K562 (cell line): ENCODE measurements at regions not wholly inside any gene's neighbourhood (a gene's known extent, or its start where the extent isn't known, plus 50 kb on each side); places are given as distances from the start of the nearest gene placed in this dataset.
"Not testable (repeated sequence)": the region's sequence is repeated elsewhere in the genome, so short reads cannot be mapped to it uniquely, and the experiment has no call there.

ENCODE experiments used
- ATAC-seq: fragments of 200-7000 bp; cut with Tn5 transposase; 3 replicates; pipeline ENCODE4 v1.9.1; 2020; ENCODE audit warnings: moderate library complexity
- BruUV-seq: library from RNA; stranded (reverse); fragments of 400-500 nt; replicated peaks from 2 replicates; lab custom pipeline; 2021; lab: Mats Ljungman, UMichigan
- CTCF ChIA-PET: fragments of 300-600 bp; formaldehyde crosslinking; extraction: SDS; loops from one replicate; lab custom pipeline; 2021; ENCODE audit warnings: low intra/inter-chr PET ratio; lab: Yijun Ruan, JAX
- POLR2A ChIA-PET: fragments of 300-600, 350-650 bp; sonication (Branson Sonifier 250); formaldehyde crosslinking; extraction: SDS; loops from one replicate; lab custom pipeline; 2021; ENCODE audit warnings: antibody characterized with exemption, inconsistent platforms; lab: Yijun Ruan, JAX
- DNase-seq, 4 experiments: peaks; one replicate each; pipeline versions ENCODE4 v3.0.0 to v3.0.0-alpha.2; 2011 to 2018; ENCODE audit warnings: low spot score in 3 of 4, mixed read lengths in 3 of 4; ENCODE audit errors: extremely low read depth in 1 of 4
- FAIRE-seq: peaks from 2 replicates; lab custom pipeline; 2011; peaks lifted over from hg19 to GRCh38; lab: Jason Lieb, UNC
- H2AFZ ChIP-seq: 2 replicates; pipeline ENCODE4 v1.6.0; 2011; ENCODE audit warnings: low read depth, low read length, control low read depth, inconsistent platforms
- H3K27ac ChIP-seq: fragments of 200-600 bp; 3 replicates; pipeline ENCODE4 v1.8.0; 2011; ENCODE audit warnings: low read depth, mild to moderate bottlenecking, control low read depth, inconsistent platforms, low read length, moderate library complexity, mixed read lengths; ENCODE audit errors: extremely low read depth
- H3K27me3 ChIP-seq, 2 experiments: fragments of 300-600 bp in 1 of 2; 2 replicates in 1 of 2; 3 replicates in 1 of 2; pipeline versions ENCODE4 v1.6.0 to v1.8.0; 2011; ENCODE audit warnings: inconsistent platforms in 2 of 2, low read length in 2 of 2, mild to moderate bottlenecking in 1 of 2, mixed read lengths in 1 of 2, moderate library complexity in 1 of 2; ENCODE audit not compliant: control insufficient read depth in 2 of 2, insufficient read depth in 2 of 2
- H3K36me3 ChIP-seq: fragments of 300-600 bp; 3 replicates; pipeline ENCODE4 v1.8.0; 2011; ENCODE audit warnings: mild to moderate bottlenecking, low read length, inconsistent platforms; ENCODE audit not compliant: control insufficient read depth, insufficient read depth
- H3K4me1 ChIP-seq, 2 experiments: fragments of 200-600 bp in 1 of 2; replicated peaks in 1 of 2; 2 replicates in 1 of 2; 3 replicates in 1 of 2; pipeline versions ENCODE4 v1.5.1 to v1.8.0; 2011; ENCODE audit warnings: inconsistent platforms in 2 of 2, low read length in 2 of 2, mild to moderate bottlenecking in 1 of 2, mixed read lengths in 1 of 2, moderate library complexity in 1 of 2; ENCODE audit not compliant: control insufficient read depth in 2 of 2, insufficient read depth in 2 of 2
- H3K4me2 ChIP-seq: 2 replicates; pipeline ENCODE4 v1.6.1; 2011; ENCODE audit warnings: low read length, control low read depth, inconsistent platforms, mixed read lengths; ENCODE audit not compliant: insufficient read depth
- H3K4me3 ChIP-seq: fragments of 200-600 bp; sonication (generic), shearing (Covaris generic); 2 replicates; pipeline ENCODE4 v1.5.1; 2016; ENCODE audit warnings: control low read depth, inconsistent platforms
- H3K79me2 ChIP-seq: fragments of 200-600 bp; 3 replicates; pipeline ENCODE4 v1.8.0; 2011; ENCODE audit warnings: low read length, inconsistent platforms; ENCODE audit not compliant: control insufficient read depth, insufficient read depth
- H3K9ac ChIP-seq, 2 experiments: 2 replicates each; pipeline versions ENCODE4 v1.6.0 to v1.6.1; 2011; ENCODE audit warnings: low read depth in 2 of 2, low read length in 2 of 2, control low read depth in 1 of 2, inconsistent platforms in 1 of 2, mild to moderate bottlenecking in 1 of 2, mixed read lengths in 1 of 2; ENCODE audit not compliant: insufficient read depth in 1 of 2
- H3K9me1 ChIP-seq: one replicate; pipeline ENCODE4 v1.6.0; 2011; ENCODE audit warnings: inconsistent platforms, mild to moderate bottlenecking, low read length, moderate library complexity; ENCODE audit not compliant: control insufficient read depth, insufficient read depth
- H3K9me3 ChIP-seq: replicated peaks from 2 replicates; pipeline ENCODE4 v1.5.1; 2011; ENCODE audit warnings: low read depth, low read length, inconsistent platforms; ENCODE audit not compliant: control insufficient read depth, insufficient read depth
- H4K20me1 ChIP-seq: replicated peaks from 2 replicates; pipeline ENCODE4 v1.6.1; 2011; ENCODE audit warnings: low read length, inconsistent platforms, mixed read lengths; ENCODE audit not compliant: control insufficient read depth, insufficient read depth
- BRF1 ChIP-seq: IDR thresholded peaks from 3 replicates; pipeline ENCODE4 v1.6.1; 2011; ENCODE audit warnings: borderline replicate concordance, mild to moderate bottlenecking; ENCODE audit not compliant: insufficient read length; ENCODE audit errors: extremely low read depth
- FOXJ3 ChIP-seq: sonication (generic); formaldehyde crosslinking; IDR thresholded peaks from 2 replicates; pipeline ENCODE4 v1.4.0; 2020; ENCODE audit warnings: mild to moderate bottlenecking, missing genetic modification reagents
- GTF2A2 ChIP-seq: IDR thresholded peaks from 2 replicates; pipeline ENCODE4 v1.6.1; 2016; ENCODE audit warnings: mild to moderate bottlenecking, missing genetic modification characterization, missing compliant biosample characterization
- HMG20A ChIP-seq: fragments of 450-650 bp; formaldehyde crosslinking; conservative IDR thresholded peaks from 2 replicates; pipeline ENCODE4 v1.4.0; 2020; ENCODE audit warnings: mild to moderate bottlenecking, mixed read lengths
- LEF1 ChIP-seq: fragments of 450-650 bp; IDR thresholded peaks from 2 replicates; pipeline ENCODE4 v1.6.1; 2016; ENCODE audit warnings: mild to moderate bottlenecking
- MBD2 ChIP-seq: sonication (generic); IDR thresholded peaks from 2 replicates; pipeline ENCODE4 v1.6.1; 2016; ENCODE audit warnings: low read depth, borderline replicate concordance
- MYNN ChIP-seq, 2 experiments: sonication (generic); formaldehyde crosslinking in 1 of 2; IDR thresholded peaks; 2 replicates each; pipeline versions ENCODE4 v1.5.0 to v1.6.1; 2016 to 2020; ENCODE audit warnings: antibody characterized with exemption in 1 of 2, missing genetic modification reagents in 1 of 2
- NBN ChIP-seq: fragments of 450-650 bp; IDR thresholded peaks from 2 replicates; pipeline ENCODE4 v1.6.1; 2016; ENCODE audit warnings: low read depth, mild to moderate bottlenecking
- PHTF2 ChIP-seq: fragments of 250-450 bp; sonication (Bioruptor Pico); IDR thresholded peaks from 2 replicates; pipeline ENCODE4 v1.5.0; 2021; ENCODE audit warnings: mild to moderate bottlenecking
- WGBS: fragments of 100-300 bp; shearing (Covaris generic); methylation state at CpG from one replicate; pipeline ENCODE4 v1.1.6; 2016; ENCODE audit warnings: low coverage, mixed read lengths; ENCODE audit not compliant: insufficient coverage; ENCODE audit errors: missing lambda C conversion rate; 5-methylcytosine and 5-hydroxymethylcytosine counted together
- in situ Hi-C: fragments of 300-500 bp; cut with MboI; formaldehyde crosslinking; loops from 4 replicates; pipeline ENCODE4 v1.15.0; 2018; ENCODE audit warnings: inconsistent platforms, mixed read lengths
- intact Hi-C: fragments of 100-400 bp; cut with micrococcal nuclease; formaldehyde crosslinking; loops from 2 replicates; pipeline ENCODE4 v1.14.2; 2022
- TF ChIP-seq, protein P1 (sequence below): sonication (generic); formaldehyde crosslinking; IDR thresholded peaks from 2 replicates; pipeline ENCODE4 v1.8.0; 2023; ENCODE audit warnings: missing genetic modification reagents, mild to moderate bottlenecking, borderline replicate concordance
- TF ChIP-seq, protein P2 (sequence below): fragments of 450-650 bp; formaldehyde crosslinking; IDR thresholded peaks from 2 replicates; pipeline ENCODE4 v1.4.0; 2022; ENCODE audit warnings: mild to moderate bottlenecking, moderate library complexity

DNA sequence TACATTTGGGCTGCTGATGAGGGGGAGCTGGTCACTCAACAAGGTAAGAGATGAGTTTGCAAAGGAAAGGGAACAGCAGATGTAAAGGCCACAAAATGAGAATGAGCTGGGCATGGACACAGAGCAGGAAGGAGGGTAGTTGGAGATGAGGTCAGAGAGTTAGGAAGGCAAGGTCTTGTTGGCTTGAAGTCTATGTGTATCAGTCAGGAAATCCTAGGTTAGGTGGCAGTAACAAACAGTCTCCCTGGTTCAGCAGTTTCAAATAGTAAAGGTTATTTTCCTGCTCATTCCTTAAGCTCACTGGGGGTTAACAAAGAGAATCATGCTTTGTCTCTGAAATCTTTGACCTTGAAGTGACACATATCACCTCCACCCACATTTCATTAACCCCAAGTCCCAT is 58.3 kb upstream of the ARL4C start:
- Histone ChIP-seq H3K9me3 (no peaks in the 10 kb centered on the region), H3K79me2 (no peaks in the 10 kb centered on the region), H3K36me3 (no peaks in the 10 kb centered on the region), H3K9me1 (no peaks in the 10 kb centered on the region), H3K4me2 (no peak overlapping the region), H3K4me1 (no peaks in the 10 kb centered on the region), H4K20me1 (0 out of 2 replicates have a peak, but pooled peaks cover 4% of the 10 kb centered on the region), H3K9ac (no peak overlapping the region), H3K27me3 (peaks cover 0 to 2% of the 10 kb centered on the region in 2 experiments; a peak in 1 of 5 replicates), H3K4me3 (no peak overlapping the region), H2AFZ (no peak overlapping the region), H3K27ac (no peak overlapping the region)
- FAIRE-seq (no peak), DNase-seq (no peak), ATAC-seq (no peak)
- TF ChIP-seq BRF1 (no peak), GTF2A2 (no peak), MBD2 (no peak), LEF1 (no peak), MYNN (IDR thresholded peaks at IDR 0.05) (no peak), MYNN (CRISPR knock-in tag; IDR thresholded peaks at IDR 0.05) (no peak), NBN (no peak), FOXJ3 (CRISPR knock-in tag) (no peak), PHTF2 (CRISPR knock-in tag) (no peak), HMG20A (no peak)
- TF ChIP-seq, protein P1, sequence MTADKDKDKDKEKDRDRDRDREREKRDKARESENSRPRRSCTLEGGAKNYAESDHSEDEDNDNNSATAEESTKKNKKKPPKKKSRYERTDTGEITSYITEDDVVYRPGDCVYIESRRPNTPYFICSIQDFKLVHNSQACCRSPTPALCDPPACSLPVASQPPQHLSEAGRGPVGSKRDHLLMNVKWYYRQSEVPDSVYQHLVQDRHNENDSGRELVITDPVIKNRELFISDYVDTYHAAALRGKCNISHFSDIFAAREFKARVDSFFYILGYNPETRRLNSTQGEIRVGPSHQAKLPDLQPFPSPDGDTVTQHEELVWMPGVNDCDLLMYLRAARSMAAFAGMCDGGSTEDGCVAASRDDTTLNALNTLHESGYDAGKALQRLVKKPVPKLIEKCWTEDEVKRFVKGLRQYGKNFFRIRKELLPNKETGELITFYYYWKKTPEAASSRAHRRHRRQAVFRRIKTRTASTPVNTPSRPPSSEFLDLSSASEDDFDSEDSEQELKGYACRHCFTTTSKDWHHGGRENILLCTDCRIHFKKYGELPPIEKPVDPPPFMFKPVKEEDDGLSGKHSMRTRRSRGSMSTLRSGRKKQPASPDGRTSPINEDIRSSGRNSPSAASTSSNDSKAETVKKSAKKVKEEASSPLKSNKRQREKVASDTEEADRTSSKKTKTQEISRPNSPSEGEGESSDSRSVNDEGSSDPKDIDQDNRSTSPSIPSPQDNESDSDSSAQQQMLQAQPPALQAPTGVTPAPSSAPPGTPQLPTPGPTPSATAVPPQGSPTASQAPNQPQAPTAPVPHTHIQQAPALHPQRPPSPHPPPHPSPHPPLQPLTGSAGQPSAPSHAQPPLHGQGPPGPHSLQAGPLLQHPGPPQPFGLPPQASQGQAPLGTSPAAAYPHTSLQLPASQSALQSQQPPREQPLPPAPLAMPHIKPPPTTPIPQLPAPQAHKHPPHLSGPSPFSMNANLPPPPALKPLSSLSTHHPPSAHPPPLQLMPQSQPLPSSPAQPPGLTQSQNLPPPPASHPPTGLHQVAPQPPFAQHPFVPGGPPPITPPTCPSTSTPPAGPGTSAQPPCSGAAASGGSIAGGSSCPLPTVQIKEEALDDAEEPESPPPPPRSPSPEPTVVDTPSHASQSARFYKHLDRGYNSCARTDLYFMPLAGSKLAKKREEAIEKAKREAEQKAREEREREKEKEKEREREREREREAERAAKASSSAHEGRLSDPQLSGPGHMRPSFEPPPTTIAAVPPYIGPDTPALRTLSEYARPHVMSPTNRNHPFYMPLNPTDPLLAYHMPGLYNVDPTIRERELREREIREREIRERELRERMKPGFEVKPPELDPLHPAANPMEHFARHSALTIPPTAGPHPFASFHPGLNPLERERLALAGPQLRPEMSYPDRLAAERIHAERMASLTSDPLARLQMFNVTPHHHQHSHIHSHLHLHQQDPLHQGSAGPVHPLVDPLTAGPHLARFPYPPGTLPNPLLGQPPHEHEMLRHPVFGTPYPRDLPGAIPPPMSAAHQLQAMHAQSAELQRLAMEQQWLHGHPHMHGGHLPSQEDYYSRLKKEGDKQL (CRISPR knock-in tag) = no peak
- TF ChIP-seq, protein P2, sequence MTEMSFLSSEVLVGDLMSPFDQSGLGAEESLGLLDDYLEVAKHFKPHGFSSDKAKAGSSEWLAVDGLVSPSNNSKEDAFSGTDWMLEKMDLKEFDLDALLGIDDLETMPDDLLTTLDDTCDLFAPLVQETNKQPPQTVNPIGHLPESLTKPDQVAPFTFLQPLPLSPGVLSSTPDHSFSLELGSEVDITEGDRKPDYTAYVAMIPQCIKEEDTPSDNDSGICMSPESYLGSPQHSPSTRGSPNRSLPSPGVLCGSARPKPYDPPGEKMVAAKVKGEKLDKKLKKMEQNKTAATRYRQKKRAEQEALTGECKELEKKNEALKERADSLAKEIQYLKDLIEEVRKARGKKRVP = no peak
- in situ Hi-C loops = no loop called here
- ChIA-PET POLR2A (no interaction called here), CTCF (interaction anchor here (0.6 kb wide), 1 partner anchor 13 kb away, joined by 3 read pairs; no protein-coding TSS in a partner anchor)
- BruUV-seq = no TSS peak
- intact Hi-C loops = no loop called here

- H4K20me1 ChIP-seq, FAIRE-seq, ATAC-seq, H3K9me3 ChIP-seq, H3K27ac ChIP-seq, H3K4me2 ChIP-seq, H3K4me1 ChIP-seq, DNase-seq, H3K36me3 ChIP-seq, in situ Hi-C loops, H3K9me1 ChIP-seq, BruUV-seq, H3K4me3 ChIP-seq, POLR2A ChIA-PET, H3K27me3 ChIP-seq, H3K79me2 ChIP-seq, H3K9ac ChIP-seq, CTCF ChIA-PET, H2AFZ ChIP-seq: not testable (repeated sequence)
- 3% methylated on average over 8 of the region's 15 CpGs for WGBS
- intact Hi-C loops = loop anchor here (5.0 kb wide), 1 partner anchor 499 kb away; no protein-coding TSS in a partner anchor
Observed at GRCh38 chr2:234553223-234553622, 56.3 kb upstream of the ARL4C start.
